HG03354 (cell line): ENCODE measurements at regions not wholly inside any gene's neighbourhood (a gene's known extent, or its start where the extent isn't known, plus 50 kb on each side); places are given as distances from the start of the nearest gene placed in this dataset.

Source experiments
- ATAC-seq: cut with Tn5 transposase; IDR thresholded peaks from one replicate; pipeline ENCODE4 v1.9.1; 2021; ENCODE audit warnings: mild to moderate bottlenecking; ENCODE audit not compliant: unreplicated experiment, poor library complexity, severe bottlenecking

DNA sequence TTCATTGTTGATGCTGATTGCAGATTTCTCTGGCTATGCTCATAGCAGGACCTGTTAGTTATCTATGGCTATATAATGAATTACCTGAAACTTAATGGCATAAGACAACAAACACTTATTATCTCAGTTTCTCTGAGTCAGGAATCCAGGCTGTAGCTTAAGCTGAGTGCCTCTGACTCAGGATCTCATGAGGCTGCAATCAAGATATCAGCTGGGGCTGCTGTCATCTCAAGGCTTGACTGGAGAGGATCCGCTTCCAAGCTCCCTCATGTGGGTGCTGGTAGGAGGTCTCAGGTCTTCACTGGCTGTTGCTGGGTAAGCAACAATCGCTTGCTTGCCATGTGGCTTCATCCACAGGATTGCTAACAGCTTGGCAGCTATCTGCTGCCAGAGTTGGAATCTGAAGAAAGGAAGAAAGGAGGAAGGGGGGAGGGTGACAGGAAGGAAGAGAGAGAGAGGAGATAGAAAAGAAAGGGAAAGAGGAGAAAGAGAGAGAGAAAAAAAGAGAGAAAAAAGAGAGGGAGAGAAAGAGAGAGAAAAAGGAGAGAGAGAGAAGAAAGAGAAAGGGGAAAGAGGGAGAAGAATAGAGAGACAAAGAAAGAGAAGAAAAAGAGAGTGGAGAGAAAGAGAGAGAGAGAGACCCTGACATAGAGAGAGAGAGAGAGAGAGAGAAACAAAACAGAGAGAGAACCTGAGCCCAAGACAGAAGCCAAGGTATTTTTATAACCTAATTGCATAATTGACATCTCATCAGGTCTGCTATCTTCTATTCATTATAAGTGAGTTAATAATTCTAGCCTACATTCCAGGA is 579.0 kb upstream of the BTBD3 start:
- ATAC-seq = no peak

DNA sequence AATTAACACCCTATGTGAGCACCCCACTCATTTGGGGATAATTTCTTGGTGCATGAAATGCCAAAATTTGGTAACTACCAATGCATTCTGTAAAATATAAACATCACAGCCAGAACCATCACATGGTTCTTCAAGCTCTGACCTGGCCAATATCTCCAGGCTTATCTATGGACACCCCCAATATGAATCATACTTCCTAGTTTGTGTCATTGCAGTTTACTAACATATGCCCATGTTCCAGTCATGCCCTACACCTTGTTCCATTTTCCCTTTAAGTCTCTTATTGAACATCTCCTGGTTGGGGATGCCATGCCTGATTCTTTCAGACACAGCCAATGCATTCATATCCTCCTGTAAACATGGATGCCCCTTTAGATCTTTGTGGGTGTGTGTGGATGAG is 572.8 kb upstream of the BTBD3 start:
- ATAC-seq = no peak

DNA sequence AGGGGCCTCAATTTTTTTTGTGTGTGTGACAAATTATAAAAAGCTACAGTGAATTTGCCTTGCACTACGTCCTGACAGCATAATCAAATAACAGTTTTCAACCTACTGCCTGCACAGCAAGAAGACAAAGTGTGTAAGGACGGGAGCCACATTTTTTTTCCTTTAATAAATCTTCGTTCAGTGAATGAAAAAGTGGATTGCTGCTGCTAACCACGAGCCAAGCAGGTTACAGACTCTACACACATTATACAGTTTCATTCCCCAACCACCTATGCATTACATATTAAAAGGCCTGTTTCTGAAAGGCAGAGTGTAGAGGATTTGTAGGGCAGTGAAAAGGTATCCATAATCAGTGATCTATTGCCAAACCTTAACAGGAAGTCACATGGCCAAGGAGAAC is 570.0 kb upstream of the BTBD3 start:
- no peak for ATAC-seq

- ATAC-seq = no peak
Observed at GRCh38 chr20:11350126-11351005, 567.3 kb upstream of the BTBD3 start.

GRCh38 chr20:11352041-11352440 is 565.7 kb upstream of the BTBD3 start:
- no peak for ATAC-seq

GRCh38 chr20:11354846-11355245 is 562.8 kb upstream of the BTBD3 start:
- ATAC-seq = no peak

- no peak for ATAC-seq
Observed at GRCh38 chr20:11355345-11355744, 562.3 kb upstream of the BTBD3 start.

GRCh38 chr20:11356061-11356460 is 561.6 kb upstream of the BTBD3 start:
- ATAC-seq = no peak

DNA sequence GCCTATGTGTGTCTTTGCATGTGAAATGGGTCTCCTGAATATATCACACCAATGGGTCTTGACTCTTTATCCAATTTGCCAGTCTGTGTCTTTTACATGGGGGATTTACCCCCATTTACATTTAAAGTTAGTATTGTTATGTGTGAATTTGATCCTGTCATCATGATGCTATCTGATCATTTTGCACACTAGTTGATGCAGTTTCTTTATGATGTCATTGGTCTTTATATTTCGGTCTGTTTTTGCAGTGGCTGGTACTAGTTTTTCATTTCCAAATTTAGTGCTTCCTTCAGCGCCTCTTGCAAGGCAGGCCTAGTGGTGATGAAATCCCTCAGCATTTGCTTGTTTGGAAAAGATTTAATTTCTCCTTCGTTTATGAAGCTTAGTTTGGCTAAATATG is 555.2 kb upstream of the BTBD3 start:
- ATAC-seq = no peak

GRCh38 chr20:11364736-11365135 is 553.0 kb upstream of the BTBD3 start:
- ATAC-seq = no peak

DNA sequence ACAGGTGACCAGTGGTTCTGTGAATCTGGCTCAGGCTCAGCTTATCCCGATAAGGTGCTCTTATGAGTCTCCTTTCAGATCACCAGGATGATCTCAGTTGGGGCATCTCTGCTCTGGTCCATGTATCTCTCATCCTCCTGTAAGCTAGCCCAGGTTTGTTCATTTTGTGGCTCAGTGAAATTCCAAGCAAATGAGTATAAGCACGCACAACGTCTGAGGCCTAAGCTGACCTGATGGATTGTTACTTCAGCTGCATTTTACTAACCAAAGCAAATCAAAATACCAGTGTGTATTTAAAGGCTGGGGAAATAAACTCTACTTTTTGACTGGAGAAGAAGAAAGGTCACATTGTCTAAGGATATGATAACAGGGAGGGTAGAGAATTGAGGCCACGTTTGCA is 551.0 kb upstream of the BTBD3 start:
- ATAC-seq = no peak

- ATAC-seq = no peak
Observed at GRCh38 chr20:11368499-11368898, 549.2 kb upstream of the BTBD3 start.

GRCh38 chr20:11368965-11369711 is 548.6 kb upstream of the BTBD3 start:
- ATAC-seq = no peak

GRCh38 chr20:11371831-11372230 is 545.9 kb upstream of the BTBD3 start:
- no peak for ATAC-seq

GRCh38 chr20:11372876-11373790 is 544.6 kb upstream of the BTBD3 start:
- ATAC-seq = no peak

DNA sequence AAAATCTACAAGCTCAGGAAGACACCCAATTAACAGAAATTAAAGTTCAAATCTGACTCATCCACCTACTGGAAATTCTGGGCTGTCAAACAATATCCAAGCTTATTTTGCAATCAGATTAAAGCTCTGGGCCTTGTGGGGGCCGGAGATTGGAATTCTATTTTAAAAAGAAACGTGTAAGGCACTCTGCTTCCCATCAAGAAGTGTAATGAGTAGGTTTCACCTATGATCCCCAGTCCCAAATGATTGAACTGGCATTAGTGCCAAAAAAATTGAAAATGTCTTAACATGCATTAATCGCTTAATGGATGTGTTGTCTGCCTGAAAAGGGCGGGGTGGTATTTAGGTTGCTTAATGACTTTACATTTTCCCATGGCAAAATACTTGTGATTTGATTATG is 542.4 kb upstream of the BTBD3 start:
- ATAC-seq = no peak

GRCh38 chr20:11375966-11376365 is 541.7 kb upstream of the BTBD3 start:
- no peak for ATAC-seq

- no peak for ATAC-seq
Observed at GRCh38 chr20:11376420-11376819, 541.3 kb upstream of the BTBD3 start.

DNA sequence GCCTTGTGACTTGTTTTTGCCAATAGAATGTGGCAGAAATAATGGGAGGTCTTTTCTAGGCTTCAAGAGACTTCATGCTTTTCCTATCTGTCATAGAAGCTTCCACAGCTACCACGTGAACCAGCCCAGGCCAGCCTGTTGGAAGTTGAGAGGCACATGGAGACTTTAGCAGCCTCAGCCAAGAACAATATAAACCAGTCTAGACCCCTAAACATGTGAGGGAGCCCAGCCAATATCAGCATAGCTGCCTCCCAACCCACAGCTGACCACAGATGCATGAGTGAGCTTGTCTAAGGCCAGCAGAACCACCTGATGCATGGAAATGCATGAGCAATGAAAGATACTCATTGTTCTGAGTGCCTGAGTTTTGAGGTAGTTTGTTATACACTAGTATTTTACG is 540.7 kb upstream of the BTBD3 start:
- no peak for ATAC-seq
